Peyer's patch (tissue), 4 donors: ENCODE measurements at regions not wholly inside any gene's neighbourhood (a gene's known extent, or its start where the extent isn't known, plus 50 kb on each side); places are given as distances from the start of the nearest gene placed in this dataset.

Experiments
- DNase-seq, 3 donors: peaks; one replicate each; pipeline ENCODE4 v3.0.0-alpha.2; 2017 to 2019
- H3K27ac ChIP-seq, 4 donors: fragments of 200-600 bp; sonication (generic); one replicate each; pipeline ENCODE4 v1.5.1; 2016 to 2019
- H3K27me3 ChIP-seq, 2 donors: fragments of 200-600 bp; sonication (generic); one replicate each; pipeline ENCODE4 v1.5.1; 2019
- H3K36me3 ChIP-seq, 3 donors: fragments of 200-600 bp; sonication (generic); one replicate each; pipeline ENCODE4 v1.5.1; 2016 to 2019
- H3K4me1 ChIP-seq, 4 donors: fragments of 200-600 bp; sonication (generic); one replicate each; pipeline ENCODE4 v1.5.1; 2016 to 2019
- H3K4me3 ChIP-seq, 4 donors: fragments of 200-600 bp; sonication (generic); 1 replicate in 3 of 4; 2 replicates in 1 of 4; pipeline ENCODE4 v1.5.1; 2016 to 2019; ENCODE audit warnings: mild to moderate bottlenecking in 1 of 4
- H3K9me3 ChIP-seq, 4 donors: fragments of 200-600 bp; sonication (generic); one replicate each; pipeline ENCODE4 v1.5.1; 2016 to 2019; ENCODE audit warnings: mild to moderate bottlenecking in 1 of 4
- POLR2A ChIP-seq, 2 donors: fragments of 450-650 bp; IDR thresholded peaks; one replicate each; pipeline ENCODE4 v1.5.1; 2017; ENCODE audit warnings: antibody characterized with exemption in 2 of 2, mild to moderate bottlenecking in 2 of 2, moderate library complexity in 2 of 2
- TF ChIP-seq, protein P1 (sequence below), 6 experiments: fragments of 450-650 bp in 4 of 6; fragments of 200-600 bp in 2 of 6; sonication (generic) in 1 of 6; IDR thresholded peaks; one replicate each; pipeline ENCODE4 v1.5.1; 2017 to 2019; ENCODE audit warnings: antibody characterized with exemption in 6 of 6, mild to moderate bottlenecking in 3 of 6, moderate library complexity in 1 of 6

DNA sequence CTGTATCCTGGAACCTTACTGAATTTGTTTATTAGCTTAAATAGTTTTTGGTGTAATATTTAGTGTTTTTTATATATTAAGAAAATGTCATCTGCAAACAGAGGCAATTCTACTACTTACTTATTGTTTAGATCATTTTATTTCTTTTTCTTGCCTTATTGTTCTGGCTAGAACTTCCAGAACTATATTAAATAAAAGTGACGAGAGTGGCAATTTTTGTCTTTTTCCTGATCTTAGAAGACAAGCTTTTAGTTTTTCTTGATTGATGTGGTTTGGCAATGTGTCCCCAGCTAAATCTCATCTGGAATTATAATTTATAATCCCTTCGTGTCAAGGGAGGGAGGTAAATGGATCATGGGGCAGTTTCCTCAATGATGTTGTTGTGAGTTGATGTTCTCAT, 857.8 kb downstream of the SLC6A15 start:
- H3K36me3 ChIP-seq: no peaks in the 10 kb centered on the region
- no peaks in the 10 kb centered on the region for H3K27me3 ChIP-seq
- DNase-seq: no peak
- TF ChIP-seq POLR2A (IDR thresholded peaks at IDR 0.05): no peak
- TF ChIP-seq, protein P1, sequence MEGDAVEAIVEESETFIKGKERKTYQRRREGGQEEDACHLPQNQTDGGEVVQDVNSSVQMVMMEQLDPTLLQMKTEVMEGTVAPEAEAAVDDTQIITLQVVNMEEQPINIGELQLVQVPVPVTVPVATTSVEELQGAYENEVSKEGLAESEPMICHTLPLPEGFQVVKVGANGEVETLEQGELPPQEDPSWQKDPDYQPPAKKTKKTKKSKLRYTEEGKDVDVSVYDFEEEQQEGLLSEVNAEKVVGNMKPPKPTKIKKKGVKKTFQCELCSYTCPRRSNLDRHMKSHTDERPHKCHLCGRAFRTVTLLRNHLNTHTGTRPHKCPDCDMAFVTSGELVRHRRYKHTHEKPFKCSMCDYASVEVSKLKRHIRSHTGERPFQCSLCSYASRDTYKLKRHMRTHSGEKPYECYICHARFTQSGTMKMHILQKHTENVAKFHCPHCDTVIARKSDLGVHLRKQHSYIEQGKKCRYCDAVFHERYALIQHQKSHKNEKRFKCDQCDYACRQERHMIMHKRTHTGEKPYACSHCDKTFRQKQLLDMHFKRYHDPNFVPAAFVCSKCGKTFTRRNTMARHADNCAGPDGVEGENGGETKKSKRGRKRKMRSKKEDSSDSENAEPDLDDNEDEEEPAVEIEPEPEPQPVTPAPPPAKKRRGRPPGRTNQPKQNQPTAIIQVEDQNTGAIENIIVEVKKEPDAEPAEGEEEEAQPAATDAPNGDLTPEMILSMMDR (IDR thresholded peaks at IDR 0.05): no peak
- no peak overlapping the region for H3K27ac ChIP-seq
- H3K4me3 ChIP-seq: no peak overlapping the region
- H3K4me1 ChIP-seq: no peaks in the 10 kb centered on the region
- H3K9me3 ChIP-seq: no peaks in the 10 kb centered on the region

DNA sequence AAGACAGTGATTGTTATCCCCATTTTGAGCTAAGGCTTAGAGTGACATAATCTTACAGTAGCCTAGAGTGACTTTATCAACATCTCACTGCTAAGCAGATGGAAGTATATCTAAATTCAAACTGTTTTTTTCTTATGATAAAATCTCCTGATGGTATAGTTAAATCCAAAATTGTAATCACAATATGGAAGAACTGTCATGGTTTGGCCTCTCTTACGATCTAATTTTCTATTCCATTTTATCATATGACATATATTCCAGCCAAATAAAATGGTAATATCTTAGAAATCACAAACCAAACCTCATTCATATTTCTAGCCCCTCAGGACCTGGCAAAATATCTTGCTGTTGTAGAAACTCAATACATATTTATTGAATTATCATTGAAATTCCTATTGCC, 864.7 kb downstream of the SLC6A15 start:
- TF ChIP-seq POLR2A (IDR thresholded peaks at IDR 0.05): no peak
- TF ChIP-seq, protein P1 (IDR thresholded peaks at IDR 0.05): no peak
- Histone ChIP-seq H3K4me1 (no peaks in the 10 kb centered on the region), H3K9me3 (no peaks in the 10 kb centered on the region), H3K27ac (no peak overlapping the region), H3K4me3 (no peak overlapping the region), H3K36me3 (no peaks in the 10 kb centered on the region), H3K27me3 (no peaks in the 10 kb centered on the region)
- DNase-seq: no peak

DNA sequence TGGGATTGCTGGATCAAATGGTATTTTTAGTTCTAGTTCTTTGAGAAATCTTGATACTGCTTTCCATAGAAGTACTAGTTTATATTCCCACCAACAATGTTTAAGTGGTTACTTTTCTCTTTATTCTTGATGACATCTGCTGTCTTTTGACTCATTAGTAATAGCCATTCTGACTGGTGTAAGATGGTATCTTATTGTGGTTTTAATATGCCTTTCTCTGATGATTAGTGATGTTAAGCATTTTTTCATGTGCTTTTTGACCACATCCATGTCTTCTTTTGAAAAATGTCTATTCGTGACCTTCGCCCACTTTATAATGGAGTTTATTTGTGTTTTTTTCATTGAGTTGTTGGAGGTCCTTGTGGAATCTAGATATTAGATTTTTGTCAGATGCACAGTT, 865.7 kb downstream of the SLC6A15 start:
- Histone ChIP-seq H3K9me3 (no peaks in the 10 kb centered on the region), H3K4me1 (no peaks in the 10 kb centered on the region)
- no peak for TF ChIP-seq POLR2A (IDR thresholded peaks at IDR 0.05)
- TF ChIP-seq, protein P1 (IDR thresholded peaks at IDR 0.05): no peak

DNA sequence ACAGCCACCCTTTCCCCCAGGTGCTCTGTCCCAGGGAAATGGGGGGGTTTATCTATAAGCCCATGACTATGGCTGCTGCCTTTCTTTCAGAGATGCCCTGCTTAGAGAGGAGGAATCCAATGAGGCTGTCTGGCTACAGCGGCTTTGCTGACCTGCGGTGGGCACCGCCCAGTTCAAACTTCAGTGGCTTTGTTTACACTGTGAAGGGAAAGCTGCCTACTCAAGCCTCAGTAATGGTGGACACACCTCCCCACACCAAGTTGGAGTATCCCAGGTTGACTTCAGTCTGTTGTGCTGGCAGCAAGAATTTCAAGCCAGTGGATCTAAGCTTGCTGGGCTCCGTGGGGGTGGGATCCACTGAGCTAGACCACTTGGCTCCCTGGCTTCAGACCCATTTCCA, 869.2 kb downstream of the SLC6A15 start:
- Histone ChIP-seq H3K36me3 (no peaks in the 10 kb centered on the region), H3K27me3 (no peaks in the 10 kb centered on the region), H3K27ac (no peak overlapping the region), H3K9me3 (no peaks in the 10 kb centered on the region), H3K4me3 (no peak overlapping the region), H3K4me1 (no peaks in the 10 kb centered on the region)
- TF ChIP-seq, protein P1 (IDR thresholded peaks at IDR 0.05): no peak
- no peak for TF ChIP-seq POLR2A (IDR thresholded peaks at IDR 0.05)
- no peak for DNase-seq

More for the DNA sequence above, 865.7 kb downstream of the SLC6A15 start:
- no peak for DNase-seq
- H3K27ac ChIP-seq: no peak overlapping the region
- no peaks in the 10 kb centered on the region for H3K27me3 ChIP-seq
- H3K36me3 ChIP-seq: no peaks in the 10 kb centered on the region
- no peak overlapping the region for H3K4me3 ChIP-seq

DNA sequence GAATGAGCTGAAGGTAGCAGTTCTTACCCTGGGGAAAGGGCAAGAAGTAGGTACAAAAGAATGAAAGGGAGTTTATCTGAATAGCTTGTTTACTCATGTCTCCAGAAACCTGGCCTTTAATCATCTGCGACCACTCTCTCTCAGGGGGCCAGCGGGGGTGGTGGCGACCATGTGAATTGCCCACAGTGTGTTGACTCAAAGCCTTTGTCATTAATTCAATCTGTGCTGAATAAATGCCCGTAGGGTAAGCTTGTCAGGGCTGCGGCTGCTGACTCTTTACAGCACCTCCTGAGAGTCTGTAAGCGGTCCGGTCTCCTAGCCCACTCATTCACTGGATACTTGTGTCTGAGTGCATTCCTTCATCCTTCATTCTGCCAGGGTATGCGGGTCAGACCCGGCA, 874.4 kb downstream of the SLC6A15 start:
- H3K4me1 ChIP-seq: no peaks in the 10 kb centered on the region

More for the DNA sequence above, 874.4 kb downstream of the SLC6A15 start:
- no peak overlapping the region for H3K27ac ChIP-seq
- DNase-seq: no peak
- no peaks in the 10 kb centered on the region for H3K36me3 ChIP-seq
- H3K4me3 ChIP-seq: no peak overlapping the region
- TF ChIP-seq, protein P1 (IDR thresholded peaks at IDR 0.05): no peak
- no peak for TF ChIP-seq POLR2A (IDR thresholded peaks at IDR 0.05)
- peaks cover 0 to under 1% (median 0%) of the 10 kb centered on the region in 4 donors for H3K9me3 ChIP-seq
- no peaks in the 10 kb centered on the region for H3K27me3 ChIP-seq
